NCI-H446 (cell line): ENCODE measurements at regions not wholly inside any gene's neighbourhood (a gene's known extent, or its start where the extent isn't known, plus 50 kb on each side); places are given as distances from the start of the nearest gene placed in this dataset.
A peak's percentile ranks its signal among the peaks of the same experiment; 100 is the strongest.

Experiments used
- DNase-seq, 2 experiments: peaks; one replicate each; lab custom pipeline; 2025; lab: John Stamatoyannopoulos, UW

DNA sequence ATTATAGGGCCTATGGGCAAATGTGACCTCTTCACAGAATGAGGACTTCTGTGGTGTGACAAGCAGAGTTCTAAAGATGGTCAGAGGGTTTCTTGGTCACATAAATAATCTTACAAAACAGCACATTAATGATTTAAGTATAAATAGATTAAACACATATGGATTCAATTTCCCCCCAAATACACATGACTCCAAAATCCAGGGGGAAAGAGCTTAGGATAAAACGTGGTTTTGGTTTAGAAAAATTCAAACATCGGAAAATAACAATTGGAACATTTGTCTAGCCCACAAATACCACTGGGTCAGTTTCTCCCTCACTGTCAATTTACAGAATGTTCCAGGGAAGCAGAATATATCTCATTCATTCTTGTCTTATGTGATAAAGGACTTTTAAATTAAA is 283.1 kb downstream of the COG6 start:
- DNase-seq = no peak

DNA sequence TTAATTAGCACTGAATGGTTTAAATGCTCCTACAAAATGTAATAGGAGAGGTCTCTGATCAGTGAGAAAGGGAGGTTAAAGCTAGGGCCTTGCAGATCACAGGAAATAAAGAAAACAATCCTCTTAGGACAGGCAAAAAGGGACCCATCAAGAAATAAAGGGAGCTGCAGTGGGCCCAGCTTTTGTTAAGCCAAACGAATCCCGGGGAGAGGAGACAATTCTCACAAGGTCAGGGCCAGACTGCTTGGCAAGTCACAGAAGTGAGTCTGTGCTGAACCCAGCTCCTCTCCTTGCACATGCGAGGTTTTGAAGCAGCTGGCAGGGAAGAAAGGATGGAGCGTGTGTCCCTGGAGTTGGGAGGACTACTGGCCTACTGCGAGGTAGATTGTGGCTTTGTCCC is 285.8 kb downstream of the COG6 start:
- no peak for DNase-seq

DNA sequence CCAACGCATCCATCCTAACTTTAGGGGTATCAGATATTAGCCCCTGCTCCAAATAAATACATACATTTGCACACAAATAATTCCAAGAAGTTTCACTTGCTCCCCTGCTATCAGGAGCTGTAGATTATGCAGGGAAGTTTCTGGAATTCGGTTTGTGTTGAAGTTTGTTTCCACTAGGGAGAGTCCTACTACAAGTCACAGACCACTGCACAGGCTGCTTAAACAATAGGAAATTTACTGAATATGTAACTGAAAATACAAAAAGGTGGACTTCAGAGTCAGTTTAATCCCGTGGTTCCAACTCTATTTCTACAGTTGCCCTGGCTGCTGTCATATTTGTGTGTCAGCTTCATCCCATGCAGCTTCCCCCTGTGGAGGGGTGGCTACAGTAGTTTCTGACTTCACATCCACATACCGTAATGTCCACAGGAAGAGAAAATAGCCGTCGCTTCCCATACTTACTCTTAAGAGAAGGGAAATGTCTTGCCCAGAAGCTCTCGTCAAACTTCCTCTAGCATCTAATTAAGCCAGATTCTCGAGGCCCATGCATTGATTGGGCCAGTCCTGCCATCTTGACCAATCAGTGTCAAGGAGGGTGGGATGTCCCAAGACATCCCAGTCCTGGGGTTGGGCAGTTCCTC is 286.6 kb downstream of the COG6 start:
- no peak for DNase-seq

DNA sequence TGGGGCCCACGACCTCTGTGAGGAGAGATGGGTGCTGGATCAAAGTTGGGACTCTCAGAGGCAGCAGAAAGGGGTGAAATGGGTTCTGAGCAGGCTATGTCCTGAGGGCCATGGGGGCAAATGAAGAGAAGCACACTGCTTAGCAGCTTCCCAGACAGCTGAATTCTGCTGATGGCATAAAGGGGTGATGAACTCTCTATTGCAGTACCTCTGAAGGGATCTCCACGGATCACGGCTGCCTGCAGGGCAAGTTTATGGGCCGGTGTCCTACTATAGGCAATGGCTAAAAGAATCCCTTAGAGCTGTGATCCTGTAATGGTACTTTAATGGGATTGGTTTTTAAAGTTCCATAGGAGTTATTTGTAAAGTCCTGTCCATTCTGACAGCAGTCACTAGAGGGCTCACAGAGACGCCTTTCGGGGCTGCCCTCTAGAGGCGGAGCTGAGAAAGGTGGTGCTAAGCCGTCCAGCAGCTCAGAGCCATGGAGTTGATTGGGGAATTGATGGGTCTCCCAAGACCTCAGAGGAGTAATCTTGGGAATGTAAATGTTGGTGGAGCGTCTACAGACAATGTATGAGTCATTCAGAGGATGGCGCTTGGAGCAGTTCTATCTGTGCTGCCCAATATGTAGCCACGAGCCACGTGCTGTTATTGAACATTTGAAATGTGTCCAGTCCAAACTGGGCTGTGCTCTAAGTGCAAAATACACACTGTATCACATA is 287.3 kb downstream of the COG6 start:
- DNase-seq = peak; percentile 61 to 88

DNA sequence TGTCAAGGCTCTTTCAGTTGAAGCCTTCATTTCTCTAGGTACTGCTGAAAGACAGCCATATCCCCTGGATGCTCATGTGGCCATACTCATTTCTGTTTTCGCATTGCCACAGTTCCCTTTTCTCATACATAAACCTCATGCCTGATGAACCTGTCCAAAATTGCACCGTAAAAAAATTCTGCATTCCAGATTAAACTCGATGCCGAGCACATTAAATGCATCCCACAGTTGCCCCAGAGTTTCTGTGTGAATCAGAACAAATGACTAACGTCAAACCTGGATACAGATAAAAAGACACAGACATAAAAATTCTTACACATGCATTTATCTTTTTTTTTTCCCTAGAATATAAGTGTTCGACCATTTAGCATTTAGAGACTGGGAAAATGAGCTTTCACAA is 288.2 kb downstream of the COG6 start:
- DNase-seq = no peak

DNA sequence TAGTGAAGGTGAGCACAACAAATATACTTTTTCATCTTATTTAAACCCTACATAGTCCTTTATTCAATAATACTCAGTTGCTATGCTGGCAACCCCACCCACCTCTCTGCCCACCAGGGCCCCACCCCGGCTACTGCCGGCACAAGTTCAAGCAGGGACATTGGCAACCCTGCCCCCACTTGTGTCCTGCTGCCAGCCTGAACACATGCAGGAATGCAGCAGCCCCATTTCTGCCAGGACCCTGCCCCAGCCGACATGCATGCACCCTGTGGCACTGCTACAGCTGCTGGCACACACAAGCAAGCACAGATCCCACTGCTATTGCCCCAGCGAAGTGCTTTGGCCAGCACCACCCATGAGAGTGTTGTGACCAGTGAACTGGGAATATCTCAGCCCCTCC is 289.8 kb downstream of the COG6 start:
- DNase-seq = peak in 1 of 2 experiments; percentile 36

DNA sequence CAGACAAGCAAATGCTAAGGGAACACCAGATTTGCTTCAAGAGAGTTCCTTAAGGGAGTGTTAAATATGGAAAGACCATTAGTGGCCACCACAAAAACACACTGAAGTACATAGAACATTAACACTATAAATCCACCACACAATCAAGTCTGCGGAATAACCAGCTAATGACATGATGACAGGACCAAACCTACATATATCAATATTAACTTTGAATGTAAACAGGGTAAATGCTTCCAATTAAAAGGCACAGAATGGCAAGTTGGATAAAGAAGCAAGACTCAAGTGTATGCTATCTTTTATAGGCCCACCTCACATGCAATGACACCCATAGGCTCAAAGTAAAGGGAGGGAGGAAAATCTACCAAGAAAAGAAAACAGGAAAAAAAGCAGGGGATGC is 291.3 kb downstream of the COG6 start:
- DNase-seq = no peak

DNA sequence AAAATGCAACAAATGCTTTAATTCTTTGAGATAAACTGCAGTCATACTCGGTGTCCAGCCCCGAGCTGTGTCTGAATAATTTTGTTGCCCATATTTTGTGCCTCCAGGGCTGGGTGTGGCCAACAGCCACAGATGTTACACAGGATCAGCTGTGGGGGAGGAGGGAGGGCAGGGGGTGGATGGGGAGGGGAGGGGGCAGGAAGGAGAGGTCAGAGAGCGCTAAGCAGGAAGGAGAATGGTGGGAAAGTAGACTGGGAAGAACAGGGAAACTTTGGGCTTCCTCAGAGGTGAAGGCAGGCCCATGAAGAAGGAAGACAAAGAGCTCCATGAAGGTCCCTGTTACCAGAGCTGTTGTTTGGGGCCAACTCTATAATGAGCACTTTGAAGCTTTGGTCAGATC is 295.8 kb downstream of the COG6 start:
- no peak for DNase-seq

DNA sequence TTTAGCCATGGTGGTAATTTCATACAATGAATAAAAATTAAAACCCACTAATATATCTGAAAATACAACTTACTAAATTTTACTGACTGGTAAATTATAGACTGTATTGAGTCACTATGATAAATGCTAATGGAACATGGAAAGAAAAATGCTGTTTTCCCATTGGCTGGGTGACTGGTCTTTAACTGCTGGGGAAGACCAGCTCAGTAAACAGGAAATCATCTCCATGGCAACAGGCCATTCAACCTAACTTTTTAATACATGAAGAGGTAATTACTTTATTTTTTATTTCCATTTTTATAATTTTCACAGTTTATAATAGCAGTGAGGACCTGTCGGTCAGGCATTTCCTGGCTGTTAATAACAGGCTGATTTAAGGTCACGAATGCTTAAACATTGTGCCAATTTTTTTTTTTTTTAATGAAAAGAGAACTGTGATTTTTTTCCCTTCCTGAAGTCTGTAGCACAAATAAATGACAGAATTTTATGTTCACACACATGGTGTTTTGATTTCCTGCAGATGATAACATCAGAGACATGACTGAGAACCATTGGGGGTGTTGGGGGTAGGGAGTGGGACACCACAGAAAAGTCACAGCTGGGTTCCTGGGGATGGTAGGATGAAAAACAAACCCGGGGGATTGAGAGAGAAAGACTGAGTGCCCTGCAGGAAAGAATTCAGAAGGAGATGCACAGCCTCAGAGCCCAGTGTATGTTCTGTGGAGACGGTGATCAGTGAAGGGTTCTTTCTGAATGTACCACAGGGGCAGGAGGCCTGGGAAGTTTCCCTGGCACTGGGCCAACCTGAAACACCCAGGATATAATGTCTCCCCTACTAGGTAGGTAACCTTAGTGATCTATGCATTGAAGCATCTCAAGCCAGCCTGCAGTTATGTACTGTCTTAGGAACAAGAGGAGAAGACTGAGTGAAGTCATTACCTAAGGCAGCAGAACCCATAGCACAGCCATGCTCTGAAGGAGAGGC is 297.1 kb downstream of the COG6 start:
- DNase-seq = no peak

DNA sequence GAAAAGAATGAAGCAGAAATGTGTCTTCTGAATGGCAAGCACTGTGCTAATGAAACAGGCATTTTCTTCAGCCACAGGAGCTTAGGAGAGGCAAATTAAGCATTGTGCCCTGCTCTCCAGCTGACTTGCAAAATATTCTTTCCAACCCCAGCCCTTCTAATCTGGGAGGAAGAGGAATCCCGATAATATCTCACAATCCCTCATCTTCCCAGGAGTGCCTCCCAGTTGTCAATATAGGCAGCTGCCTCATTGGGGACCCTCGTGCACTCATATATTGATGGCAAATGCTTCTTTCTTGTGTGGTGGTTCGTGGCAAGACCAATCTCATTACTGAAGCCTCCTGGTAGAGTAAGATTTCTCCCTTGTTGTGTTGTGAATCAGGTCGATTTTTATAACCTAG is 299.0 kb downstream of the COG6 start:
- DNase-seq = no peak

DNA sequence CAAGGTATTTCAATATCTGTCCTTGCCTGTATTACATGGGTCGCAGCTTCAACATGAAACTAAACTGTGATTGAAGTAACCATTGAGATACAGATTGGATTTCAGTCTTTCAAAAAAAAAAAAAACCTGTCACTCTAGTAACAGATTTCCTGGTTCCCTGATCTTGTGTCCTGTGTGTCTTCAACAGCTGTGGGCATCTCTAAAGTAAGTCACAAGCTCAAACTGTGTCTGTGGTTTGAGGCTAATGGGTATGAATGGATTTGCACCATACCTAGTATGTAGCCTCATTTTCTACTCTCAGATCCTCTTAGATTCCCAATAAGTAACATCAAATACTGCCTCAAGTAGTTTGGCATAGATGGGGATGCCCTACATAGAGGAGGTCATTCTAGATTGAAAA is 300.1 kb downstream of the COG6 start:
- no peak for DNase-seq

DNA sequence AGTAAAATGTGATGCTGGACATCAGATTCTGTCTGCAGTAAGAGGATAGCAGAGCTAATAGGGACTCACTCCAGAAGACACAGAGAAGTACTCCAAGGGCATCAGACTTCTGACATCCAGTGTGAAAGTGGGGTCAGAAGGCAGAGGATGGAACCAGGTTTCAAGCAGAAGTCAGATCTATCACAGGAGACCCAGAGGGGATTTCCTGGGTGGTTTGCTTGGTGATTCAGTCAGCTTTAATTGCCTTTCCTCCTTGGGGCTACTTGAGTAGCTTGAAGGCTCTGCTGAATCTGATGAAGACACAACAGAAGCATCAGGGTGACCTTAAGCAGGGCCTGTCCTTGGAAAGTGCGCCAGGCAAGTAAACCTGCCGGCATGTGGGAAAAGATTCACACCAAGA is 300.6 kb downstream of the COG6 start:
- DNase-seq = no peak

DNA sequence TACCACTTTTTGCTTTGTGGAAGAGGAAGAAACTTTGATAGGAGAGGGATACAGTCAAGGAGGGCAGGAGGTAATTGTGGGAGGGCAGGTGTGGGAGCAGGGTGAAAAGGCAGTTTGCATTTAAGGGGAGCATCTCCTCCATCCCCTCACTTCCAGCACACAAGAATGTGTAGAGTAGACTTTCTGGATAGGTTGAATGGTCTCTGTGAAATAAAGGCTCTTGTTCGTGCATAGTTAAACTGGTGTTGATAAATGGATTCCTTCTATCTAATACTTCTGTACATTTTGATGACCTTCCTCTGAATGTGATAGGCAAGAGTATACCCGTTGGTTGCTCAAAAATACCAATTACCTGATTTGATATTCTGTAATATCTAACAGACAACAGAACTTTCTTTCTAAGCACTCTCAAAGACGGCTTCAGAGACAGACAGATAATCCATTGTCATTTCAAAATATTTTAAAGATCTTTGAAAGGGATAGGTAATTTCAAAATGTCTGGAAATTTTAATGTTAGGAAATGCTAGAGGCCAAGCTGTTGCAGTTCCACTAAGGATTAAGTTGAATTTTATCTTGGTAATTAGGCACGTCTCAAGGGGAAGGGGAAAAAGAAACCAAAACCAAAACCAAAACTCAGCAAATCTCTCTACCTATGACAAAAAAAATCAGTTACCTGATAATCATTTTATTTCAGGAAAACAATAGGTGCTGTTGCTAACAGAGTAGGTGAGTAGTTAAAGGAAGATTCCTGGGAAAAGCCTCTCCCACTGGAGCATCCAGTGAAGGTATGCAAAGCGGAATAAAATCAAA is 302.6 kb downstream of the COG6 start:
- no peak for DNase-seq

DNA sequence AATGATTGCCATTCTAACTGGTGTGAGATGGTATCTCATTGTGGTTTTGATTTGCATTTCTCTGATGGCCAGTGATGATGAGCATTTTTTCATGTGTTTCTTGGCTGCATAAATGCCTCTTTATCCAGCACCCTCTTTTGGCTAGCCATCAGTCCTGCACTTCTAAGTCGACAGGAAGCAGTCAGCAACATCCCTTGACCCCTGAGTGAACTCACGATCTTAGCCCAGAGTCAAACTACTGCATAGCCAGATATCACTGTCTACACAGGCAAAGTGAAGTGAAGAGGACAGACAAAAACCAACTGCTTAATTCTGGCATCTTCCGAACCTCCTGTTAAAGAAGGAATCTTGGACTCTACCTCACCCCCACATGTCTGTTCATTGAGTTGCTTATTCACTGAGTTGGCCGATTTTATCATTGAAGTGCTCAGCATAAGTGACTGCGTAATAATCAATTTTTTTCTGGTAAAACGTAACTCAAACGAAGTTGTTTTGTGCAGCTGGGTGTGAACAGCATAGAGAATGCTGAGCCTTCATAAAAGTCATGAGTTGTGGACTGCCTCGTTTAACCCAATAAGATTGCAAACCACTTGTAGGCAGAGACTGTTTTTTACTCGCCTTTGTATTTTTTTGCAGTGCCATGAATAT is 304.2 kb downstream of the COG6 start:
- no peak for DNase-seq

DNA sequence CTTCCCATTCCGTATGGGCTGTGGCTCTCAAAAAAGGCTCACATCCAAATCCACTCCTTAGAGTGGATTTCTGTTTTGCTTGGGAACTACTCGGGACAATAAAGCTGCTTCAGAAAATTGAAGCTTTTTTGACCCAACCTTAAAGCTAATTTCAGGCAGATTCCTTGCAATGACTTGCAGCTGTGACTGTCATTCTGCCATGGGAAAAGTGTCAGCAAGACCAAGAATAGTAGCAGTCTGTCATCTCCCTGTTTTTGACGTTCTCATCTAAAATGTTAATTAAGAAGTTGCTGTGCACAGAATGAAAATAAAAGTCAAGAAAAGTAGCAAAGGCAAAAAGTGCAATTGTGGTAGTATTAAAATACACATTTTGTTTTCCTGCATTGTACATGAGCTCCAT is 304.7 kb downstream of the COG6 start:
- no peak for DNase-seq

DNA sequence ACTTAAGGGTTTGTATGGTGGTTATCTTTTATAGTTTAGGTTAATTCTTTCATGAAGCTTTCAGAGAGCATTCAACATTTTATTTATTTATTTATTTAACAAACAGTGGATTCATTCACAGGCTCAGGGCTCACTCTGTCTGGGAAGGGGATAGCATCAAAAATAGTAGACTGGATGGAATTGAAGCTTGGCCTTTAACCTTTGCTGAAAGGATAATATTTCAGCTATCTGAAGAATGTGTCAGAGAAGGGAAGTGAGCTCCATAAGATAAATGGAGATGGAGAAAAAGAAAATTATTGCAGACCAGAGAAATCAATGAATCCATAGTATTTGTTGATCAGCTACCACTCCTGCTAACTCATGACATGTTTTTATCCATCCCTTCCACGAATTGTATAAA is 305.6 kb downstream of the COG6 start:
- DNase-seq = no peak

DNA sequence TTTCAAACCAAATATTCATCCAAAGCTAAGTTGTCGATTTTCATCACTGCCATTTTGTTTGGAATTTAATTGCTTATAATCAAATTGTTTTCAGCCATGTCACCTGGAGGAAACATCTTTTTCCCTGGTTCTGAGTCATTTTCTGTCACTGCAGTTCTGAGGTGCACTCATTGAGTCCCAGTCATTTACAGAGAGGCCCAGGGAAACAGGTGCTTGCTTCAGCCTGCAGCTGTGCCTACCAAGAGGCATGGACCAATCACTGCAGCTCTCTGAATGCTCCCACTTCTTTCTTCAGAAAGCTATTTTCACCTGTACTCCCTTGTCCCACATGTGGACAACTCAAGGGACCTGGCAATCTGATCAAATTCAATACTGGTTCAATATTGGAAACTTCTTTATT is 308.1 kb downstream of the COG6 start:
- no peak for DNase-seq

DNA sequence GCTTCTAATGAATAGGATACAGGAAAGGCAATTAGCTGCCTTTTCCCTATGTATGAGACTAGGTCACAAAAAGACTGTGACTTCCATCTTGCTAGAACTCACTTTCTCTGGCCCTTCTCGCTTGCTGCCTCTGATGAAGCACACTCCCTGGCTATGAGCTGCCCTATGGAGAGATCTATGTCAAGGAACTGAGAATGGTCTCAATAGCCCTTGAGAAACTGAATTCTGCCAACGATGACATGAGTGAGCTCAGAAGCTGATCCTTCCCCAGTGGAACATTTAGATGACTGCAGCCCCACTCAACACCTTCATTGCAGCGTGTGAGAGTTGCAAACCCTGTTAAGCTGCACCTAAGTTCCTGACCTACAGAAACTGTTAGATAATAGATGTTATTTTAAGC is 309.8 kb downstream of the COG6 start:
- no peak for DNase-seq

DNA sequence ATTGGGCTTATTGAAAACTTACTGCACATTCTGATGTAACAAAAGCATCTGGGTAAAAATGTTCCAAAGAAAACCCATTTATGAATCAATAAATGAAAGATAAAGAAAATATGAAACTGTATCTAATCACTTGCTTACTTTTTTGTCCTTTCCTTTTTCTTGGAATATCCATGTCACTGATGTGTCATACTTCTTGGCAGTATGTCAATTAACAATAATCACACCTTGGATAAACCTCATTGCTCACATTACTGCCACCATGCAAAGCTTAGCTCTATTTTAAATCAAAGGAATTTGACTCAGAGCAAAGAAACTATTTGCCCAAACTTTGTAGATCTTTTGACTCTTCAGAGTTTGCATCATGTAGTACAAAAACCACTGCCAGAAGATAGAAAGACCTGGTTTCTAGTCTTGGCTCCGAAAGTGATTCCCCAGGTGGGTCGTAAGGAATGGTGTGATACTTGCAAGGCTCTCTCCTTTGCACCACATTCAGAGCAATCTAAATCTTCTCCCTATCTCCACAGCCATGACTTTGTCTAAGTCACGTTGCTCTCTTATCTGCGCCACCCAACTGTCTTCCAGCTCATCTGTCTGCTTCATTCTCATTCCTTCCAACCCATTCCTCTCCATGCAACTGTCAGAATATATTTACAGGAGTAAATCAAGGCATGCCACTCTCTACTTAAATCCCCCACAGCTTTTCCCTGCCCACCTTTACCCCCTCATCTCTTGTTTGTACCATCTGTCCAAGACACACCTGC is 311.9 kb downstream of the COG6 start:
- no peak for DNase-seq

DNA sequence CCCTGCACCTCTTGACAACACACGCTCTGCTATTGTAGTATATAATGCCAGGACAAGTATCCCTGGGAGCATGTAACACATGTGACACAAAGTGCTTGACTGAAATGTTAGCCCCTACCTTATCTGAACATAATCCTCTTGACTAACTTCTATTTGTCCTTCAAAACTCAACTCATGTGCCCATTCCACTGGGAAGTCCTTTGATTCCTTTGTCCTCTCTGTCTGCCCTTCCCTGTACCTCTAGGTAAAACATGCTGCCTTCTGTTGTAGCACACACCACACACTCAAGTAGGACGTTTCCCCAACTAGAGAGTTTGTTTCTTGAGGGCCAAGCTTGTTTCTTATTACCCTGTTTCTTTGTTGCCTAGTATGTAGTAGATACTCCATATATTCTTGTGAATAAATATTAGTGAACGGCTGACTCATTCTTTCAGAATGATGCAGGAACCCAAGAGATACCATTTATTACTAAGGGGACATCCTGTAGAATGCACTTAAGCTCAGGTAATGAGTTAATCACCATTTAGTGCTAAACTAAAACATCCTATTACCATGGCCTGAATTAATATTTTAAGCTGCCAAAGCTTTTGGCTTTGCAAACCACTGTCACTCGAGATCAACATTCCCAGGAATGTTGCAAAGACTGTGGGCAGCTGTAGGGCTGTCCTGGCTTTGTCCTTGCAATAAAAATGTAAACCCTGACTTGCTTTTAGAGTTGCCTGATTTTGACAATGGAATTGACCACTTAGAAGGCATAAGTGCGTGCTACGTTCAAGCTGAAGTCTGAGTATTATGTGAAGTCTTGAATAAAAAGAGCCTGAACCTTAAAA is 313.4 kb downstream of the COG6 start:
- DNase-seq = no peak
